GM21526 (cell line): ENCODE measurements at regions not wholly inside any gene's neighbourhood (a gene's known extent, or its start where the extent isn't known, plus 50 kb on each side); places are given as distances from the start of the nearest gene placed in this dataset.

Experiments
- ATAC-seq: cut with Tn5 transposase; IDR thresholded peaks from one replicate; pipeline ENCODE4 v1.9.1; 2021; ENCODE audit warnings: moderate library complexity; ENCODE audit not compliant: unreplicated experiment, low FRiP score

- no peak for ATAC-seq
Measured at GRCh38 chr6:71584712-71585436, 296.3 kb downstream of the OGFRL1 start.

- no peak for ATAC-seq
Measured at GRCh38 chr6:71585472-71585871, 296.9 kb downstream of the OGFRL1 start.

- ATAC-seq = no peak
Measured at GRCh38 chr6:71588490-71588889, 297.9 kb upstream of the RIMS1 start.

GRCh38 chr6:71589254-71589653, 297.1 kb upstream of the RIMS1 start:
- ATAC-seq = no peak

GRCh38 chr6:71592643-71593042, 293.7 kb upstream of the RIMS1 start:
- ATAC-seq = no peak

GRCh38 chr6:71599359-71599758, 287.0 kb upstream of the RIMS1 start:
- ATAC-seq = no peak

GRCh38 chr6:71602385-71603007, 283.9 kb upstream of the RIMS1 start:
- no peak for ATAC-seq

- no peak for ATAC-seq
Measured at GRCh38 chr6:71603021-71603420, 283.3 kb upstream of the RIMS1 start.

- ATAC-seq = no peak
Measured at GRCh38 chr6:71608646-71609045, 277.7 kb upstream of the RIMS1 start.

GRCh38 chr6:71619836-71620235, 266.5 kb upstream of the RIMS1 start:
- no peak for ATAC-seq

GRCh38 chr6:71621918-71622519, 264.3 kb upstream of the RIMS1 start:
- no peak for ATAC-seq

GRCh38 chr6:71642120-71642519, 244.2 kb upstream of the RIMS1 start:
- no peak for ATAC-seq

GRCh38 chr6:71642793-71643192, 243.6 kb upstream of the RIMS1 start:
- no peak for ATAC-seq

GRCh38 chr6:71645299-71645698, 241.1 kb upstream of the RIMS1 start:
- no peak for ATAC-seq

- no peak for ATAC-seq
Measured at GRCh38 chr6:71649915-71650314, 236.4 kb upstream of the RIMS1 start.

- ATAC-seq = no peak
Measured at GRCh38 chr6:71651636-71652035, 234.7 kb upstream of the RIMS1 start.

GRCh38 chr6:71656121-71656520, 230.2 kb upstream of the RIMS1 start:
- ATAC-seq = no peak

GRCh38 chr6:71665931-71666330, 220.4 kb upstream of the RIMS1 start:
- no peak for ATAC-seq

- no peak for ATAC-seq
Measured at GRCh38 chr6:71672876-71673275, 213.5 kb upstream of the RIMS1 start.

- no peak for ATAC-seq
Measured at GRCh38 chr6:71675386-71675785, 211.0 kb upstream of the RIMS1 start.

GRCh38 chr6:71676298-71676697, 210.1 kb upstream of the RIMS1 start:
- ATAC-seq = no peak

GRCh38 chr6:71678091-71678490, 208.3 kb upstream of the RIMS1 start:
- no peak for ATAC-seq
